Stimulated activated CD4-positive, alpha-beta T cell treated with anti-CD3 and anti-CD28 coated beads, Interleukin-15, amount 100 ng/mL, for 1 hour (primary cell): ENCODE measurements at regions not wholly inside any gene's neighbourhood (a gene's known extent, or its start where the extent isn't known, plus 50 kb on each side); places are given as distances from the start of the nearest gene placed in this dataset.

Source experiments
- DNase-seq, 2 donors: peaks; one replicate each; pipeline ENCODE4 v3.0.0-alpha.2; 2020; ENCODE audit warnings: low read depth in 1 of 2, low spot score in 1 of 2

DNA sequence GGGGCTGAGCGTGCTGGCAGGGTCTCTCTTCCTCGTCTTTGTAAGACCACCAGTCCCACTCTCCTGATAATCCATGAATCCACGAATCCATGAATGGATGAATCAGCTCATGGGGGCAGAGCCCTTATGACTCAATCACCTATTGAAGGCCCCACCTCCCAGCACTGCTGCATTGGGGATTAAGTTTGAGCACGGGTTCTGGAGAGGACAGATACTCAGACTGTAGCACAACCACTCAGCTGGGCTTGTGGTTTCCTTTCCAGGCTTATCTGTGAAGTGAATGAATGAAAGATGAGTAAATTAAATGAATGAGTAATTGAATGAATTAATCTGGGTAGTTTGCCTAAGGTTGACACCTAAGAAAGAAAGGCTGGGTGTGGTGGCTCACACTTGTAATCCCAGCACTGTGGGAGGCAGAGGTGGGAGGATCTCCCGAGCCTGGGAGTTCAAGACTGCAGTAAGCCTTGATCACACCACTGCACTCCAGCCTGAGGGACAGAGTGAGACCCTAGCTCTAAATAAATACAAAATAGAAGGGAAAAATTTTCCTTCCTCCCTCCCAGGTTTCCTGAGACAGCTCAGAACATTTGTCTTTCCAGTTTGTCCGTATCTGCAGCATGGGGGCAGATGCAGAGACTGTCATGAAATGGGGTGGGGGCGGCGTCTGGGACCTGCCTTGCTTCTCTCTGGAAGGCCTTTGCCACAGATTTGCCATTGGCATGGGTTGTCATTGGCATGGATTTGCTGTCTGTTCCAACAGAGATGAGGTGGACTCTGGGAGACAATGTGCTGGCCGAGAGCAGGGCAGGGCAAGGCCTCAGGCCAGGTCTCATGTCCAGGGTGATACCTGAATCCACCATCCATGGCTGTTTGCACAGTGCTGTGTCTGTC, 187.7 kb upstream of the C1orf174 start:
- DNase-seq: no peak

DNA sequence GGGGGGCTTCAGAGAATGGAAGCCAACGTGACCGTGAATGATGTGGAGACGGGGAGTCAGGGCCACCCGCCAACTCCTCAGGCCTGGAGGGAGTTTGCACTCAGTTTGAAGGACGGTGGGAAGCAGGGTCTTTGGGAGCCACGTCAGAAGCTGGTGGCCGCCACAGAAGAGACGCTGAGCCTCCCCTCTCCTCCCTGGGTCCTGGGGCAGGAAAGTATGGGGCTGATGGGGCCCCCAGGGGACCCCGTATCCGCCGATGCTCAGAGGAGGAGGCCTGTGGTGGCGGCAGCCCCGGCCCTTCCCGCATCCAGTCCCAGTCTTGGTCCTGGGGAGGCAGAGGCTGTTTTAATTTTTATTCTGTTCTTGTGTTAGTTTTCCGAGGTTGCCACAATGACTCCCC, 188.6 kb upstream of the C1orf174 start:
- no peak for DNase-seq

GRCh38 chr1:4089421-4090175, 189.5 kb upstream of the C1orf174 start:
- DNase-seq: no peak

GRCh38 chr1:4090556-4090955, 190.5 kb upstream of the C1orf174 start:
- DNase-seq: no peak

DNA sequence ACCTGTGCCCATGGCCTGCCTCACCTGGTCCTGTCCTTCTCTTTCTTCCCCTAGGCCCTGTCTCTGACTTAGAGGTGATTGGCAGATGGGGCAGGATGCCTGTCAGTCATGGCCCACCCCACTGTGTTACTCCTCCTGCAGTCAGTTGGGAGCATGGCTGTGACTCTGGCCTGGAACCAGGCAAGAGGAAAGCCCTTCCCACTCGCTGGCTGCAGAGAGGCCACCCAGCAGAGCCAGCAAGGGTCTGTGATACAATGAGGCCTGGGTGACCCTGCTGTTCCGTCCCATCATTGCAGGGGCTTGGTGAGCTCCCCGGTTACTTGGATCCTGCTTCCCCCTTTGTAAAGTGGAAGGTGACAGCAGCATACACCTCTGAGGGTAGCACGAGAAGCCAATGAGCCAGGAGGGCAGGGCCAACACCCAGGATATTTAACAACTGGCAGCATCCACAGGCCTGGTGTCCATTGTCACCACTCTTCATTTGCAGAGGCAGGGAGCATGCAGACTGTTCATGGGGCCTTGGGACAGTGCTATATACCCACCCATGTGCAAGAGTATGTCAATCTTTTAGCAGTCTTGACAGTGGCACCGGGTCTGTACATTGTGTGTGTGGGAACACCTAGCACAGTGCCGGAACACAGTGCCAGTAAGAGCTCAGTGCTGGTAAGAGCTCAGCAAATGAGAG, 191.0 kb upstream of the C1orf174 start:
- DNase-seq: no peak

- no peak for DNase-seq
Measured at GRCh38 chr1:4091996-4092395, 191.9 kb upstream of the C1orf174 start.

- no peak for DNase-seq
Measured at GRCh38 chr1:4093856-4094565, 193.9 kb upstream of the C1orf174 start.

GRCh38 chr1:4095433-4095971, 195.4 kb upstream of the C1orf174 start:
- DNase-seq: no peak

- no peak for DNase-seq
Measured at GRCh38 chr1:4101459-4102161, 201.5 kb upstream of the C1orf174 start.

DNA sequence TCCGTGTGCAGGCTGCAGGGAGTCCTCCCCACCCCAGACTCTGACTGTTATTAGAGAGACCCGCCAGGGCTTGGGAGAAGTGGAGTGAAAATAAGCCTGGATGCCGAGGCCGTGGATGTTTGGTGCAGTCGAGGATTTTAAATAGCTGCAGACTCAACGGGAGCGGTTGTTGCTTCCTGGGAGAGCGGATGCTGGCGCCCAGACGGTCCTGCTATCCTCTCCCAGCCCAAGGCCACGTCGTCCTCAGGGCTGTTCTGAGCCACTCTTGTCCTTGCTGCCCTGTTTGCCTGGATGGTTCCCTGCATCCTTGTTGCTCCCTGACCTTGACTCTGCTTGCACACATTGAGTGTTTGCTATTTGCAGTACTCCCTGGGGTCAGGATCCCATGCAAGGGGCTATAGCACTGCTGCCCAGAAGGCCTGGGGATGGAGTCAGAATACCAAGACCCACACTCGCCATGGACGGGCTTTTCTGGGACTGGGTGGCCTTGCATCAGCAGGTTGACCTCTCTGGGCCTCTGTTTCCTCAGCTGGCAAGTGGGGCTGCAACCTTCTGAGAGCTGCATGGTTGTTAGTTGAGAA, 205.3 kb upstream of the C1orf174 start:
- DNase-seq: no peak

GRCh38 chr1:4106731-4107130, 206.7 kb upstream of the C1orf174 start:
- no peak for DNase-seq

- DNase-seq: no peak
Measured at GRCh38 chr1:4107291-4107690, 207.2 kb upstream of the C1orf174 start.

DNA sequence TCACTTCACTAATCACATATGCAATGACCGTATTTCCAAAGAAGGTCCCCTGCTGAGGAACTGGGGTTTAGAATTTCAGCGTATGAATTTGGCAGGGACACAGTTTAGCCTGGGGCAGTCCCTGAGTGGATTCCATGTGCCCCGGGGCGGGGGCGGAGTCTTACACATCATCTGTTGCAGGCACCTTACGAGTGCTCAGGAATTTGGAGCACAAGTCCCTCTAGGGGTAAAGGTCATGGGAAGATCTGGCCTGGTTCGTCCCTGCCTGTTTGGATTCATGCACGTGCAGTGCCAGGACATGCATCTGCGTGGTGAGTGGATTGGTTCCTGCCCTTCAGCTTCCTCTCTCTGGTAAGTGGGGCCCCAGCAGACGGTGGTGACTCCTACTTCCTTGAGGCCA, 208.3 kb upstream of the C1orf174 start:
- DNase-seq: no peak

- DNase-seq: no peak
Measured at GRCh38 chr1:4108758-4109627, 208.9 kb upstream of the C1orf174 start.

DNA sequence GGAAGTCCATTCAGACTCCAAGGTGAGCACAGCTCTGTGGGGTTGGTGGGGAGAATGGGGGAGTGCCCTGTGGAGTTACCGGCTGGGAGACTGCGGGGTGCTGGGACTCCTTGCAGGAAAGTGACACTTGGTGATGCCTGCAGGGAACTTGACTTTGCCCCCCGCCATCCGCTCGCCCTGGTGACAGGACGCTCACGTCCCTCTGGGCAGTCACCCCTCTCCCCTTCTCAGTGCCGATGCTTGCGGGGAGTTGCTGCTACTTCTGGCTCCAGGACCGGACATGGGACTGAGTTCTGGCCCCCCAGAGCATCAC, 209.5 kb upstream of the C1orf174 start:
- DNase-seq: no peak

GRCh38 chr1:4110888-4111287, 210.8 kb upstream of the C1orf174 start:
- no peak for DNase-seq

- DNase-seq: no peak
Measured at GRCh38 chr1:4113897-4114296, 213.8 kb upstream of the C1orf174 start.

- no peak for DNase-seq
Measured at GRCh38 chr1:4115191-4115900, 215.3 kb upstream of the C1orf174 start.

DNA sequence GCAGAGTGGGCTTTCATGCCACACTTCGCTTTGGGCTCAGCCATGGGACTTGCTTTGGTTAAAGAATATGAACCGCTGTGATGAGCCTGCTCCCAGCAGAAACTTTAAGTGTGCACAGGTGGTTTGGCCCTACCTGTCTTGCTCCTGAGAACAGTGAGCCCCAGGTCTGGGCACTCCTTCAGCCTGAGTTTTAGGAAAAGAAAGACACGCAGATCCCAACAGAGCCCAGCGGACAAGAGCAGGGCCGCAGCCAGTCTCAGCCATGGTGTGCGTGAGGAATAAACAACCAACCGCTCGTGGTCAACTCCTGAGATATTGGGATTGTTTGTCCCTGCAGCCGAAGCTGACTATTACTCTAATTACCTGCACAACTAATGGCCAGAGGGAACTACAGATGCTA, 217.1 kb upstream of the C1orf174 start:
- no peak for DNase-seq
